ENCODE measurements at regions not wholly inside any gene's neighbourhood (a gene's known extent, or its start where the extent isn't known, plus 50 kb on each side); places are given as distances from the start of the nearest gene placed in this dataset.

DNA sequence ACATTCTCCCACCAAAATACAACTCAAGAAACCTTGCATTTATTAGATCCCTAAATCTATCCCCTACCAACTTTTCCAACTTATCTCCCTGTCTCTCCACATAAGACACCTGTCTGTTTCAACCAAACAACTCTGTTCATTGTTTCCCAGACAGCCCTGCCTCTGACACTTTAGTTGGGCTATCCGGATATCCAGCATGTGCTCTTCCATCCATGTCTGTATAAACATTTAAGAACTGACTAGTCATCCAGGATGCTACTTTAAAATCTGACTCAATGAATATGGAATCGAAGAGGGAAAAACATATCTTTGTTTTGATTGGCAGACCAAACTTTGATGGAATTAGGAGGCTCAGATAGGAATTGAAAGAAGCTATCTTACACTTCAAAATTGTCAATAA is 143.2 kb upstream of the DCAF8L1 start:
- TF ChIP-seq, protein P1, sequence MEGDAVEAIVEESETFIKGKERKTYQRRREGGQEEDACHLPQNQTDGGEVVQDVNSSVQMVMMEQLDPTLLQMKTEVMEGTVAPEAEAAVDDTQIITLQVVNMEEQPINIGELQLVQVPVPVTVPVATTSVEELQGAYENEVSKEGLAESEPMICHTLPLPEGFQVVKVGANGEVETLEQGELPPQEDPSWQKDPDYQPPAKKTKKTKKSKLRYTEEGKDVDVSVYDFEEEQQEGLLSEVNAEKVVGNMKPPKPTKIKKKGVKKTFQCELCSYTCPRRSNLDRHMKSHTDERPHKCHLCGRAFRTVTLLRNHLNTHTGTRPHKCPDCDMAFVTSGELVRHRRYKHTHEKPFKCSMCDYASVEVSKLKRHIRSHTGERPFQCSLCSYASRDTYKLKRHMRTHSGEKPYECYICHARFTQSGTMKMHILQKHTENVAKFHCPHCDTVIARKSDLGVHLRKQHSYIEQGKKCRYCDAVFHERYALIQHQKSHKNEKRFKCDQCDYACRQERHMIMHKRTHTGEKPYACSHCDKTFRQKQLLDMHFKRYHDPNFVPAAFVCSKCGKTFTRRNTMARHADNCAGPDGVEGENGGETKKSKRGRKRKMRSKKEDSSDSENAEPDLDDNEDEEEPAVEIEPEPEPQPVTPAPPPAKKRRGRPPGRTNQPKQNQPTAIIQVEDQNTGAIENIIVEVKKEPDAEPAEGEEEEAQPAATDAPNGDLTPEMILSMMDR (optimal IDR thresholded peaks at IDR 0.05 in 1 of 3, IDR thresholded peaks at IDR 0.05 in 1 of 3, conservative IDR thresholded peaks at IDR 0.05 in 1 of 3; ENCODE audit: extremely low read depth in 1 of 3, insufficient read depth in 2 of 3, low read length in 3 of 3): no peak
- no peak for TF ChIP-seq EZH2 (IDR thresholded peaks at IDR 0.05; ENCODE audit: low read length)

Data from keratinocyte (primary cell).